ENCODE measurements at regions not wholly inside any gene's neighbourhood (a gene's known extent, or its start where the extent isn't known, plus 50 kb on each side); places are given as distances from the start of the nearest gene placed in this dataset.

GRCh38 chr1:36728846-36729245, 246.1 kb upstream of the CSF3R start:
- Histone ChIP-seq H3K36me3 (replicated peaks in 1 of 2; ENCODE audit: control extremely low read depth in 1 of 2, control insufficient read depth in 1 of 2, extremely low read depth in 1 of 2, insufficient read depth in 2 of 2, low read length in 1 of 2) (no peaks in the 10 kb centered on the region), H3K79me2 (ENCODE audit: control insufficient read depth, insufficient read depth, low read length) (no peaks in the 10 kb centered on the region), H3K4me2 (replicated peaks; ENCODE audit: low read depth, low read length, poor library complexity, severe bottlenecking) (no peak overlapping the region), H3K9me3 (ENCODE audit: control extremely low read depth in 1 of 3, control insufficient read depth in 2 of 3, insufficient read depth in 1 of 3, low read length in 2 of 3) (peaks cover 0 to 5% (median 0%) of the 10 kb centered on the region in 3 donors), H3K27me3 (replicated peaks in 1 of 4; ENCODE audit: control extremely low read depth in 1 of 4, control insufficient read depth in 3 of 4, insufficient read depth in 4 of 4, low read length in 3 of 4) (peaks cover 0 to 7% (median 0%) of the 10 kb centered on the region in 4 experiments), H3K27ac (ENCODE audit: low read length in 2 of 2) (no peak overlapping the region), H3K4me1 (ENCODE audit: control insufficient read depth in 2 of 2, insufficient read depth in 2 of 2, low read length in 2 of 2) (no peaks in the 10 kb centered on the region), H3K4me3 (ENCODE audit: control extremely low read depth in 1 of 5, extremely low read depth in 1 of 5, insufficient read depth in 1 of 5, low read depth in 2 of 5, low read length in 4 of 5) (no peak overlapping the region), H3K9ac (ENCODE audit: low read length) (no peak overlapping the region), H4K20me1 (ENCODE audit: control insufficient read depth, insufficient read depth, low read length, poor library complexity, severe bottlenecking) (no peaks in the 10 kb centered on the region), H2AFZ (ENCODE audit: insufficient read depth, low read depth, low read length, poor library complexity, severe bottlenecking) (no peak overlapping the region)
- ATAC-seq (ENCODE audit: low read depth) (no peak), DNase-seq (no peak)
- Mint-ChIP-seq H3K9me3 (ENCODE audit: insufficient read depth) (no peaks in the 10 kb centered on the region), H3K27ac (no peak overlapping the region), H3K4me1 (no peaks in the 10 kb centered on the region), H3K4me3 (no peak overlapping the region), H3K27me3 (peaks cover 32% of the 10 kb centered on the region)
- ChIA-PET POLR2A (no interaction called here), CTCF (interaction anchor here (1.0 kb wide), 1 partner anchor 595 kb away, joined by 3 read pairs; no protein-coding TSS in a partner anchor)
- 92% methylated on average over 5 of the region's 6 CpGs for WGBS (ENCODE audit: insufficient coverage)
- TF ChIP-seq EZH2 (IDR thresholded peaks at IDR 0.05; ENCODE audit: borderline replicate concordance, insufficient read depth, low read depth, low read length, poor library complexity, severe bottlenecking) (no peak), CTCF (IDR thresholded peaks at IDR 0.05) (no peak)
- intact Hi-C loops (cut with micrococcal nuclease): no loop called here

DNA sequence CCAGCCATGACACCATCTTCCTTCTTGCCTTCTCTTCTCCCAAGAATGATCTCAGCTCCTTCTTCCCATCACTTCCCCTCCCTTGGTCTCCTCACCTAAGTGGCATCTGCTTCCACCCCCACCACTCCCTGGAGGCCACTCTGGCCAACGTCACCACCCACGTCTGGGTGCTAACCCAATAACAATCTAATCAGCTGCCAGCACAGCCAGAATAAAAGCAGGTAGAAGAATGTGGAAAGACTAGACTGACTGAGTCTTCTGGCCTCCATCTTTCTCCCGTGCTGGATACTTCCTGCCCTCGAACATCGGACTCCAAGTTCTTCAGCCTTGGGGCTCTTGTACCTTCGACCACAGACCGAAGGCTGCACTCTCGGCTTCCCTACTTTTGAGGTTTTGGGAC, 245.3 kb upstream of the CSF3R start:
- H3K9ac ChIP-seq (ENCODE audit: low read length): no peak overlapping the region
- WGBS (ENCODE audit: insufficient coverage): 97% methylated on average over 3 of the region's 8 CpGs
- CTCF ChIA-PET: no interaction called here
- intact Hi-C loops (cut with micrococcal nuclease): no loop called here
- H3K4me3 Mint-ChIP-seq: no peak overlapping the region
- POLR2A ChIA-PET: no interaction called here
- H4K20me1 ChIP-seq (ENCODE audit: control insufficient read depth, insufficient read depth, low read length, poor library complexity, severe bottlenecking): no peaks in the 10 kb centered on the region
- H3K4me1 Mint-ChIP-seq: no peaks in the 10 kb centered on the region
- H3K27ac ChIP-seq (ENCODE audit: low read length in 2 of 2): no peak overlapping the region
- peaks cover 0 to 5% (median 0%) of the 10 kb centered on the region in 3 donors for H3K9me3 ChIP-seq (ENCODE audit: control extremely low read depth in 1 of 3, control insufficient read depth in 2 of 3, insufficient read depth in 1 of 3, low read length in 2 of 3)
- no peaks in the 10 kb centered on the region for H3K79me2 ChIP-seq (ENCODE audit: control insufficient read depth, insufficient read depth, low read length)
- ATAC-seq (ENCODE audit: low read depth) (no peak), DNase-seq (no peak)
- H3K4me3 ChIP-seq (ENCODE audit: control extremely low read depth in 1 of 5, extremely low read depth in 1 of 5, insufficient read depth in 1 of 5, low read depth in 2 of 5, low read length in 4 of 5): no peak overlapping the region
- H3K27me3 ChIP-seq (replicated peaks in 1 of 4; ENCODE audit: control extremely low read depth in 1 of 4, control insufficient read depth in 3 of 4, insufficient read depth in 4 of 4, low read length in 3 of 4): peaks cover 0 to 7% (median 0%) of the 10 kb centered on the region in 4 experiments
- no peaks in the 10 kb centered on the region for H3K9me3 Mint-ChIP-seq (ENCODE audit: insufficient read depth)
- no peaks in the 10 kb centered on the region for H3K36me3 ChIP-seq (replicated peaks in 1 of 2; ENCODE audit: control extremely low read depth in 1 of 2, control insufficient read depth in 1 of 2, extremely low read depth in 1 of 2, insufficient read depth in 2 of 2, low read length in 1 of 2)
- peaks cover 32% of the 10 kb centered on the region for H3K27me3 Mint-ChIP-seq
- no peak overlapping the region for H3K27ac Mint-ChIP-seq
- no peak overlapping the region for H2AFZ ChIP-seq (ENCODE audit: insufficient read depth, low read depth, low read length, poor library complexity, severe bottlenecking)
- no peak overlapping the region for H3K4me2 ChIP-seq (replicated peaks; ENCODE audit: low read depth, low read length, poor library complexity, severe bottlenecking)
- H3K4me1 ChIP-seq (ENCODE audit: control insufficient read depth in 2 of 2, insufficient read depth in 2 of 2, low read length in 2 of 2): no peaks in the 10 kb centered on the region
- TF ChIP-seq CTCF (IDR thresholded peaks at IDR 0.05) (no peak), EZH2 (IDR thresholded peaks at IDR 0.05; ENCODE audit: borderline replicate concordance, insufficient read depth, low read depth, low read length, poor library complexity, severe bottlenecking) (no peak)

Data from B cell (primary cell).